GM10248 (cell line): ENCODE measurements at regions not wholly inside any gene's neighbourhood (a gene's known extent, or its start where the extent isn't known, plus 50 kb on each side); places are given as distances from the start of the nearest gene placed in this dataset.
A peak's percentile ranks its signal among the peaks of the same experiment; 100 is the strongest.

ENCODE experiments used
- CTCF ChIA-PET: fragments of 300-600 bp; sonication (Branson Sonifier 250); formaldehyde crosslinking; extraction: SDS; loops from one replicate; lab custom pipeline; 2021; ENCODE audit warnings: antibody characterized with exemption; lab: Yijun Ruan, JAX
- POLR2A ChIA-PET: fragments of 350-650 bp; sonication (Branson Sonifier 250); formaldehyde crosslinking; extraction: SDS; loops from one replicate; lab custom pipeline; 2020; ENCODE audit warnings: antibody characterized with exemption; lab: Yijun Ruan, JAX
- DNase-seq: peaks from one replicate; pipeline ENCODE4 v3.0.0; 2012; ENCODE audit errors: extremely low spot score
- TF ChIP-seq, protein P1 (sequence below): IDR thresholded peaks from 2 replicates; pipeline ENCODE4 v1.5.1; 2012; ENCODE audit warnings: mild to moderate bottlenecking, low read depth; ENCODE audit errors: extremely low read depth, missing control alignments, control extremely low read depth

GRCh38 chr7:18081617-18082016 lies 54.0 kb upstream of the PRPS1L1 start:
- ChIA-PET POLR2A (no interaction called here), CTCF (no interaction called here)
- TF ChIP-seq, protein P1, sequence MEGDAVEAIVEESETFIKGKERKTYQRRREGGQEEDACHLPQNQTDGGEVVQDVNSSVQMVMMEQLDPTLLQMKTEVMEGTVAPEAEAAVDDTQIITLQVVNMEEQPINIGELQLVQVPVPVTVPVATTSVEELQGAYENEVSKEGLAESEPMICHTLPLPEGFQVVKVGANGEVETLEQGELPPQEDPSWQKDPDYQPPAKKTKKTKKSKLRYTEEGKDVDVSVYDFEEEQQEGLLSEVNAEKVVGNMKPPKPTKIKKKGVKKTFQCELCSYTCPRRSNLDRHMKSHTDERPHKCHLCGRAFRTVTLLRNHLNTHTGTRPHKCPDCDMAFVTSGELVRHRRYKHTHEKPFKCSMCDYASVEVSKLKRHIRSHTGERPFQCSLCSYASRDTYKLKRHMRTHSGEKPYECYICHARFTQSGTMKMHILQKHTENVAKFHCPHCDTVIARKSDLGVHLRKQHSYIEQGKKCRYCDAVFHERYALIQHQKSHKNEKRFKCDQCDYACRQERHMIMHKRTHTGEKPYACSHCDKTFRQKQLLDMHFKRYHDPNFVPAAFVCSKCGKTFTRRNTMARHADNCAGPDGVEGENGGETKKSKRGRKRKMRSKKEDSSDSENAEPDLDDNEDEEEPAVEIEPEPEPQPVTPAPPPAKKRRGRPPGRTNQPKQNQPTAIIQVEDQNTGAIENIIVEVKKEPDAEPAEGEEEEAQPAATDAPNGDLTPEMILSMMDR = no peak
- DNase-seq = no peak

DNA sequence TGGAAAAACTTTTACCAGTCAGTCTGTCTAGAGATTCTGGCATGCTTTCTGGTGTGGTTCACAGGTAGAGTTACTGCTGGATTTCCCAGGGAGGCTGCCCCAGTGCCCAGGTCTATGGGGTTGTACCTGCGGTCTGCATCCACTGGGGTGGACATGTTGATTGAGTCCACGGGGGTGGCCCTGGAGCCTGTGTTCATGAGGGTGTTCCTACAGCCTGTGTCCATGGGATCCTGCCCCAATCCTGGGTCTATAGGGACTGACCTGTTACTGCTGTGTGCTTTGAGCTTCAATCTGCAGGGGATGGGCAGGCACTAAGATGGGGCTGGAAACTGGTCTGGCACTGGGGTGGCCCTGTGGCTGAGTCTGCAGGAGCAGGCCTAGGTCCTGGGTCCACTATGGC lies 54.5 kb upstream of the PRPS1L1 start:
- POLR2A ChIA-PET = no interaction called here
- CTCF ChIA-PET = interaction anchor here (0.9 kb wide), 1 partner anchor 18 kb away, joined by 3 read pairs; no protein-coding TSS in a partner anchor
- TF ChIP-seq, protein P1 = no peak
- DNase-seq = no peak

- ChIA-PET POLR2A (no interaction called here), CTCF (interaction anchor here (1.1 to 1.3 kb wide), 3 partner anchors 8 to 22 kb away, joined by 3 to 4 read pairs (median 3); no protein-coding TSS in a partner anchor)
- TF ChIP-seq, protein P1 = no peak
- DNase-seq = peak; percentile 10
Observed at GRCh38 chr7:18086165-18087025, 58.7 kb upstream of the PRPS1L1 start.

DNA sequence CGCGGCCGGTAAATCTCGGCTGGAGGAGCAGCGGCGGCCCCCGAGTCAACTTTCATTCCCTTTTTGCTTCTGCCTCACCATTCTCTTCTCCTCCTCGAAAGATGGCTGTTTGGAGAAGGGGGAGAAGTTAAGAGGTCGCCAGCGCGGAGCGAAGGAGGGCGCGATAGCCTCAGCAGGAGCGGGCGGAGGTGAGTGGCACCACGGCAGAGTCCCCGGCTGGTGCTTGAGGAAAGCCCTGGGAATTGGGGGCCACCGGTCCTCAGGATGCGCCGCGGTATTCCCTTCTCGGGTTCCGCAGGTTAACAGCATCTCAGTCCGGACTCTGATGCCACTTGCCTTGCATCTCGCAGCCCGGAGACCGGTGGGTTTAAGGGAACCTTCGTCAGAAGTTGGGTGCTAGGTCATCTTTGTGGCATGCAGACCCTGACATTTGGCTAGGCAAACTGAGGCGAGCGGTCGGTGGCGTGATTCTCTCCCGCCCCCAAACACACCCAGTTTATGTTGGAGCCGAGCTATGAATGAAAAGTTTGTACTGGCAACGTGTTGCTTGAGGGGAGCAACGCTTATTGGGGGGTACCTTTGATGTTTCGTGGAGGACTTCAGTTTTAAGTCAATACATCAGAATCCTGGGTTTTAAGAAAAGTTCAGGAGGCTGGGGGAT lies 59.5 kb upstream of the PRPS1L1 start:
- TF ChIP-seq, protein P1 = no peak
- ChIA-PET CTCF (interaction anchor here (1.0 kb wide), 2 partner anchors 12 to 15 kb away, joined by 3 to 4 read pairs; no protein-coding TSS in a partner anchor), POLR2A (no interaction called here)
- DNase-seq = peak; percentile 14

GRCh38 chr7:18087687-18088078 lies 60.0 kb upstream of the PRPS1L1 start:
- TF ChIP-seq, protein P1 = no peak
- DNase-seq = no peak
- POLR2A ChIA-PET = no interaction called here
- CTCF ChIA-PET = interaction anchor here (1.0 kb wide), 2 partner anchors 11 to 14 kb away, joined by 3 to 4 read pairs; no protein-coding TSS in a partner anchor

GRCh38 chr7:18096087-18096486 lies 68.4 kb upstream of the PRPS1L1 start:
- POLR2A ChIA-PET = no interaction called here
- no peak for DNase-seq
- TF ChIP-seq, protein P1 = no peak
- CTCF ChIA-PET = no interaction called here
